SIG-M5 treated with dmso at 0.1 percent for 504 hours (cell line): ENCODE measurements at regions not wholly inside any gene's neighbourhood (a gene's known extent, or its start where the extent isn't known, plus 50 kb on each side); places are given as distances from the start of the nearest gene placed in this dataset.

Experiments
- DNase-seq: peaks from one replicate; lab custom pipeline; 2025; ENCODE audit not compliant: unreplicated experiment; lab: John Stamatoyannopoulos, UW

- peak; percentile 74 for DNase-seq
Observed at GRCh38 chr12:19572920-19573558, 133.7 kb downstream of the AEBP2 start.

- DNase-seq = no peak
Observed at GRCh38 chr12:19573866-19574265, 134.6 kb downstream of the AEBP2 start.

- peak; percentile 10 for DNase-seq
Observed at GRCh38 chr12:19574601-19575000, 135.3 kb downstream of the AEBP2 start.

- no peak for DNase-seq
Observed at GRCh38 chr12:19575337-19576243, 136.3 kb downstream of the AEBP2 start.

- peak; percentile 22 for DNase-seq
Observed at GRCh38 chr12:19576506-19577280, 137.4 kb downstream of the AEBP2 start.

- DNase-seq = no peak
Observed at GRCh38 chr12:19577281-19577530, 137.9 kb downstream of the AEBP2 start.

- no peak for DNase-seq
Observed at GRCh38 chr12:19584732-19585131, 145.4 kb downstream of the AEBP2 start.

GRCh38 chr12:19588951-19589350 lies 149.7 kb downstream of the AEBP2 start:
- DNase-seq = peak; percentile 71

GRCh38 chr12:19591951-19592350 lies 152.7 kb downstream of the AEBP2 start:
- DNase-seq = no peak

- no peak for DNase-seq
Observed at GRCh38 chr12:19596434-19597166, 157.3 kb downstream of the AEBP2 start.

- DNase-seq = no peak
Observed at GRCh38 chr12:19597167-19598026, 158.1 kb downstream of the AEBP2 start.

- no peak for DNase-seq
Observed at GRCh38 chr12:19605720-19606119, 166.4 kb downstream of the AEBP2 start.

- no peak for DNase-seq
Observed at GRCh38 chr12:19608039-19608438, 168.7 kb downstream of the AEBP2 start.

- DNase-seq = no peak
Observed at GRCh38 chr12:19613051-19613535, 173.8 kb downstream of the AEBP2 start.

GRCh38 chr12:19614601-19615383 lies 175.5 kb downstream of the AEBP2 start:
- DNase-seq = no peak

GRCh38 chr12:19615384-19615725 lies 176.1 kb downstream of the AEBP2 start:
- DNase-seq = no peak

- DNase-seq = no peak
Observed at GRCh38 chr12:19616781-19617180, 177.5 kb downstream of the AEBP2 start.

- no peak for DNase-seq
Observed at GRCh38 chr12:19620222-19620621, 180.9 kb downstream of the AEBP2 start.

GRCh38 chr12:19623751-19624399 lies 184.6 kb downstream of the AEBP2 start:
- DNase-seq = no peak
